Astrocyte (in vitro differentiated cells and primary cell): ENCODE measurements at regions not wholly inside any gene's neighbourhood (a gene's known extent, or its start where the extent isn't known, plus 50 kb on each side); places are given as distances from the start of the nearest gene placed in this dataset.

Source experiments
- DNase-seq: peaks from one replicate; pipeline ENCODE4 v3.0.0-alpha.2; 2010; ENCODE audit warnings: low read depth
- FAIRE-seq: peaks from 2 replicates; lab custom pipeline; 2011; peaks lifted over from hg19 to GRCh38; lab: Jason Lieb, UNC
- H2AFZ ChIP-seq: 2 replicates; pipeline ENCODE4 v1.6.0; 2012; ENCODE audit warnings: low read depth, low read length, inconsistent platforms
- H3K27ac ChIP-seq: 2 replicates; pipeline ENCODE4 v1.5.1; 2011; ENCODE audit warnings: low read depth, low read length, inconsistent platforms
- H3K27me3 ChIP-seq: 2 replicates; pipeline ENCODE4 v1.6.0; 2011; ENCODE audit warnings: low read length, inconsistent platforms; ENCODE audit not compliant: insufficient read depth
- H3K36me3 ChIP-seq: 2 replicates; pipeline ENCODE4 v1.5.1; 2011; ENCODE audit warnings: low read length, inconsistent platforms; ENCODE audit not compliant: insufficient read depth
- H3K4me1 ChIP-seq: 2 replicates; pipeline ENCODE4 v1.5.1; 2011; ENCODE audit warnings: low read length, inconsistent platforms; ENCODE audit not compliant: insufficient read depth
- H3K4me2 ChIP-seq: 2 replicates; pipeline ENCODE4 v1.6.0; 2012; ENCODE audit warnings: low read length, inconsistent platforms
- H3K4me3 ChIP-seq: 2 replicates; pipeline ENCODE4 v1.5.1; 2011; ENCODE audit warnings: low read depth, mild to moderate bottlenecking, low read length, inconsistent platforms; ENCODE audit not compliant: insufficient read depth
- H3K79me2 ChIP-seq: 2 replicates; pipeline ENCODE4 v1.6.0; 2012; ENCODE audit warnings: mild to moderate bottlenecking, low read length, inconsistent platforms; ENCODE audit not compliant: insufficient read depth
- H3K9ac ChIP-seq: 2 replicates; pipeline ENCODE4 v1.6.0; 2012; ENCODE audit warnings: mild to moderate bottlenecking, low read length, inconsistent platforms
- H3K9me3 ChIP-seq: 2 replicates; pipeline ENCODE4 v1.5.1; 2012; ENCODE audit warnings: low read depth, mild to moderate bottlenecking, low read length, inconsistent platforms; ENCODE audit not compliant: insufficient read depth
- H4K20me1 ChIP-seq: 2 replicates; pipeline ENCODE4 v1.6.0; 2012; ENCODE audit warnings: low read length, inconsistent platforms; ENCODE audit not compliant: insufficient read depth
- H3K27ac Mint-ChIP-seq: one replicate; pipeline ENCODE4 v1.8.0; 2021; ENCODE audit warnings: mild to moderate bottlenecking, mixed read lengths; ENCODE audit not compliant: unreplicated experiment
- H3K27me3 Mint-ChIP-seq: one replicate; pipeline ENCODE4 v1.8.0; 2021; ENCODE audit warnings: low read depth, mixed read lengths; ENCODE audit not compliant: unreplicated experiment
- H3K36me3 Mint-ChIP-seq: one replicate; pipeline ENCODE4 v1.8.0; 2021; ENCODE audit warnings: low read depth, mixed read lengths; ENCODE audit not compliant: unreplicated experiment
- H3K4me1 Mint-ChIP-seq: one replicate; pipeline ENCODE4 v1.8.0; 2021; ENCODE audit warnings: low read depth, mixed read lengths; ENCODE audit not compliant: unreplicated experiment
- H3K4me3 Mint-ChIP-seq: one replicate; pipeline ENCODE4 v1.8.0; 2021; ENCODE audit warnings: mild to moderate bottlenecking, moderate library complexity, mixed read lengths; ENCODE audit not compliant: unreplicated experiment
- H3K9me3 Mint-ChIP-seq: one replicate; pipeline ENCODE4 v1.8.0; 2021; ENCODE audit warnings: mild to moderate bottlenecking, mixed read lengths; ENCODE audit not compliant: unreplicated experiment
- CTCF ChIP-seq: IDR thresholded peaks from 2 replicates; pipeline ENCODE4 v1.5.1; 2011; ENCODE audit warnings: low read depth, mild to moderate bottlenecking, inconsistent platforms, low read length, moderate library complexity; ENCODE audit not compliant: insufficient read depth
- EZH2 ChIP-seq: IDR thresholded peaks from 2 replicates; pipeline ENCODE4 v1.6.1; 2012; ENCODE audit warnings: mild to moderate bottlenecking, low read length, inconsistent platforms; ENCODE audit not compliant: insufficient read depth

GRCh38 chr5:171596391-171596878 lies 177.0 kb downstream of the FGF18 start:
- Histone ChIP-seq H3K4me2 (peak overlapping the region; percentile 49), H4K20me1 (no peaks in the 10 kb centered on the region), H3K27me3 (peaks cover 7% of the 10 kb centered on the region), H2AFZ (no peak overlapping the region), H3K79me2 (no peaks in the 10 kb centered on the region), H3K4me1 (peaks cover 17% of the 10 kb centered on the region), H3K9ac (no peak overlapping the region), H3K27ac (peak overlapping the region; percentile 45), H3K36me3 (no peaks in the 10 kb centered on the region), H3K9me3 (no peaks in the 10 kb centered on the region), H3K4me3 (no peak overlapping the region)
- no peak overlapping the region for H3K27ac Mint-ChIP-seq
- no peaks in the 10 kb centered on the region for H3K4me1 Mint-ChIP-seq
- TF ChIP-seq CTCF (no peak), EZH2 (no peak)
- DNase-seq (peak; percentile 92), FAIRE-seq (no peak)
- H3K9me3 Mint-ChIP-seq: no peaks in the 10 kb centered on the region
- H3K27me3 Mint-ChIP-seq: peaks cover 26% of the 10 kb centered on the region
- no peak overlapping the region for H3K4me3 Mint-ChIP-seq
- no peaks in the 10 kb centered on the region for H3K36me3 Mint-ChIP-seq

GRCh38 chr5:171597946-171598640 lies 178.6 kb downstream of the FGF18 start:
- no peak for TF ChIP-seq EZH2
- TF ChIP-seq CTCF: no peak
- no peak overlapping the region for H2AFZ ChIP-seq
- no peak overlapping the region for H3K27ac ChIP-seq
- no peaks in the 10 kb centered on the region for H4K20me1 ChIP-seq
- no peaks in the 10 kb centered on the region for H3K36me3 Mint-ChIP-seq
- no peaks in the 10 kb centered on the region for H3K9me3 ChIP-seq
- no peak for FAIRE-seq
- no peak overlapping the region for H3K4me3 ChIP-seq
- no peak overlapping the region for H3K27ac Mint-ChIP-seq
- peaks cover 37% of the 10 kb centered on the region for H3K27me3 Mint-ChIP-seq
- no peak overlapping the region for H3K9ac ChIP-seq
- H3K4me2 ChIP-seq: no peak overlapping the region
- no peaks in the 10 kb centered on the region for H3K4me1 Mint-ChIP-seq
- no peaks in the 10 kb centered on the region for H3K79me2 ChIP-seq
- peaks cover 14% of the 10 kb centered on the region for H3K27me3 ChIP-seq
- no peak overlapping the region for H3K4me3 Mint-ChIP-seq
- peaks cover 17% of the 10 kb centered on the region for H3K4me1 ChIP-seq
- DNase-seq: no peak
- no peaks in the 10 kb centered on the region for H3K36me3 ChIP-seq
- no peaks in the 10 kb centered on the region for H3K9me3 Mint-ChIP-seq

- Histone ChIP-seq H3K36me3 (no peaks in the 10 kb centered on the region), H2AFZ (no peak overlapping the region), H3K9ac (no peak overlapping the region), H3K79me2 (no peaks in the 10 kb centered on the region), H3K27ac (no peak overlapping the region), H3K4me2 (no peak overlapping the region), H3K27me3 (peaks cover 14% of the 10 kb centered on the region), H3K4me1 (peaks cover 17% of the 10 kb centered on the region), H4K20me1 (no peaks in the 10 kb centered on the region), H3K4me3 (no peak overlapping the region), H3K9me3 (no peaks in the 10 kb centered on the region)
- DNase-seq (no peak), FAIRE-seq (no peak)
- TF ChIP-seq CTCF: no peak
- TF ChIP-seq EZH2: no peak
- H3K27ac Mint-ChIP-seq: no peak overlapping the region
- no peak overlapping the region for H3K4me3 Mint-ChIP-seq
- peaks cover 1% of the 10 kb centered on the region for H3K9me3 Mint-ChIP-seq
- no peaks in the 10 kb centered on the region for H3K36me3 Mint-ChIP-seq
- H3K4me1 Mint-ChIP-seq: no peaks in the 10 kb centered on the region
- H3K27me3 Mint-ChIP-seq: peaks cover 41% of the 10 kb centered on the region
These were observed 179.2 kb downstream of the FGF18 start for GRCh38 chr5:171598641-171599152.
